ENCODE measurements at regions not wholly inside any gene's neighbourhood (a gene's known extent, or its start where the extent isn't known, plus 50 kb on each side); places are given as distances from the start of the nearest gene placed in this dataset.

- H3K9me3 ChIP-seq (ENCODE audit: control insufficient read depth, low read length) = no peaks in the 10 kb centered on the region
- no peaks in the 10 kb centered on the region for H3K79me2 ChIP-seq
- no peaks in the 10 kb centered on the region for H3K4me1 ChIP-seq
- no peak overlapping the region for H3K4me3 ChIP-seq (ENCODE audit: low read depth, low read length)
- H3K27me3 ChIP-seq (ENCODE audit: control insufficient read depth, insufficient read depth, low read length) = no peaks in the 10 kb centered on the region
- no peak overlapping the region for H3K9ac ChIP-seq
- no peak overlapping the region for H3K27ac ChIP-seq
- H3K4me2 ChIP-seq (ENCODE audit: low read length) = no peak overlapping the region
- no peaks in the 10 kb centered on the region for H3K36me3 ChIP-seq (ENCODE audit: control insufficient read depth, insufficient read depth, low read length)
- TF ChIP-seq CTCF (IDR thresholded peaks at IDR 0.05) = no peak
- no peak overlapping the region for H2AFZ ChIP-seq
Measured at GRCh38 chr5:8516356-8516755, 647.4 kb downstream of the MTRR start.

GRCh38 chr5:8517456-8517855 lies 648.5 kb downstream of the MTRR start:
- H3K9ac ChIP-seq = no peak overlapping the region
- no peak overlapping the region for H3K27ac ChIP-seq
- no peak overlapping the region for H3K4me3 ChIP-seq (ENCODE audit: low read depth, low read length)
- H2AFZ ChIP-seq = no peak overlapping the region
- no peaks in the 10 kb centered on the region for H3K79me2 ChIP-seq
- TF ChIP-seq CTCF (IDR thresholded peaks at IDR 0.05) = no peak
- no peaks in the 10 kb centered on the region for H3K4me1 ChIP-seq
- H3K36me3 ChIP-seq (ENCODE audit: control insufficient read depth, insufficient read depth, low read length) = no peaks in the 10 kb centered on the region
- no peaks in the 10 kb centered on the region for H3K9me3 ChIP-seq (ENCODE audit: control insufficient read depth, low read length)
- H3K4me2 ChIP-seq (ENCODE audit: low read length) = no peak overlapping the region
- no peaks in the 10 kb centered on the region for H3K27me3 ChIP-seq (ENCODE audit: control insufficient read depth, insufficient read depth, low read length)

- Histone ChIP-seq H3K9ac (no peak overlapping the region), H2AFZ (no peak overlapping the region), H3K36me3 (ENCODE audit: control insufficient read depth, insufficient read depth, low read length) (no peaks in the 10 kb centered on the region), H3K4me2 (ENCODE audit: low read length) (no peak overlapping the region), H3K9me3 (ENCODE audit: control insufficient read depth, low read length) (no peaks in the 10 kb centered on the region), H3K27ac (no peak overlapping the region), H3K27me3 (ENCODE audit: control insufficient read depth, insufficient read depth, low read length) (no peaks in the 10 kb centered on the region), H3K4me1 (no peaks in the 10 kb centered on the region), H3K79me2 (no peaks in the 10 kb centered on the region), H3K4me3 (ENCODE audit: low read depth, low read length) (no peak overlapping the region)
- no peak for TF ChIP-seq CTCF (IDR thresholded peaks at IDR 0.05)
Measured at GRCh38 chr5:8520917-8521316, 652.0 kb downstream of the MTRR start.

- no peaks in the 10 kb centered on the region for H3K4me1 ChIP-seq
- H3K27ac ChIP-seq = no peak overlapping the region
- no peak overlapping the region for H2AFZ ChIP-seq
- H3K79me2 ChIP-seq = no peaks in the 10 kb centered on the region
- H3K36me3 ChIP-seq (ENCODE audit: control insufficient read depth, insufficient read depth, low read length) = no peaks in the 10 kb centered on the region
- no peak overlapping the region for H3K4me2 ChIP-seq (ENCODE audit: low read length)
- H3K4me3 ChIP-seq (ENCODE audit: low read depth, low read length) = no peak overlapping the region
- no peaks in the 10 kb centered on the region for H3K27me3 ChIP-seq (ENCODE audit: control insufficient read depth, insufficient read depth, low read length)
- TF ChIP-seq CTCF (IDR thresholded peaks at IDR 0.05) = no peak
- H3K9ac ChIP-seq = no peak overlapping the region
- no peaks in the 10 kb centered on the region for H3K9me3 ChIP-seq (ENCODE audit: control insufficient read depth, low read length)
Measured at GRCh38 chr5:8521991-8522390, 653.0 kb downstream of the MTRR start.

GRCh38 chr5:8522646-8523045 lies 653.7 kb downstream of the MTRR start:
- Histone ChIP-seq H3K27me3 (ENCODE audit: control insufficient read depth, insufficient read depth, low read length) (no peaks in the 10 kb centered on the region), H3K36me3 (ENCODE audit: control insufficient read depth, insufficient read depth, low read length) (no peaks in the 10 kb centered on the region), H3K4me1 (no peaks in the 10 kb centered on the region), H2AFZ (no peak overlapping the region), H3K27ac (no peak overlapping the region), H3K9me3 (ENCODE audit: control insufficient read depth, low read length) (no peaks in the 10 kb centered on the region), H3K4me3 (ENCODE audit: low read depth, low read length) (no peak overlapping the region), H3K79me2 (no peaks in the 10 kb centered on the region), H3K4me2 (ENCODE audit: low read length) (no peak overlapping the region), H3K9ac (no peak overlapping the region)
- no peak for TF ChIP-seq CTCF (IDR thresholded peaks at IDR 0.05)

All from parathyroid adenoma (tissue), 2 donors.